ENCODE measurements at regions not wholly inside any gene's neighbourhood (a gene's known extent, or its start where the extent isn't known, plus 50 kb on each side); places are given as distances from the start of the nearest gene placed in this dataset.
A peak's percentile ranks its signal among the peaks of the same experiment; 100 is the strongest.

DNA sequence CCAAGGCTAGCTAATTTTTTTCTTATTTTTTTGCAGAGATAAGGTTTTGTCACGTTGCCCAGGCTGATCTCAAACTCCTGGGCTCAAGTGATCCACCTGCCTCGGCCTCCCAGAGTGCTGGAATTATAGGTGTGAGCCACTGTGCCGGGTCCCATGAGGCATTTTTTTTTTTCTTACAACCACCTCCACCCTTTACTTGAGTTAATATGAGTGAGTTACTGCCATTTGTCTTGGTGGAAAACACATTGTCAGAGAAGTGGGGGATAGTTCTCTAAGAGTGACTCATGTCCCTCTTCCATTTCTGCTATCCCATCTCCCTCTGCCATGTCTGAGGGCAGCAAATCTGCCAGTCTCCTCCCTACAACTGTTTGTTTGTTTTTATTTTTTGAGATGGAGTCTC is 163.4 kb upstream of the CLINT1 start:
- Histone ChIP-seq H3K27ac (no peak overlapping the region), H3K27me3 (no peaks in the 10 kb centered on the region), H3K4me3 (no peak overlapping the region), H3K4me1 (peaks cover 0 to 18% (median 9%) of the 10 kb centered on the region in 4 donors), H3K9me3 (no peaks in the 10 kb centered on the region), H3K36me3 (no peaks in the 10 kb centered on the region)
- TF ChIP-seq, protein P1, sequence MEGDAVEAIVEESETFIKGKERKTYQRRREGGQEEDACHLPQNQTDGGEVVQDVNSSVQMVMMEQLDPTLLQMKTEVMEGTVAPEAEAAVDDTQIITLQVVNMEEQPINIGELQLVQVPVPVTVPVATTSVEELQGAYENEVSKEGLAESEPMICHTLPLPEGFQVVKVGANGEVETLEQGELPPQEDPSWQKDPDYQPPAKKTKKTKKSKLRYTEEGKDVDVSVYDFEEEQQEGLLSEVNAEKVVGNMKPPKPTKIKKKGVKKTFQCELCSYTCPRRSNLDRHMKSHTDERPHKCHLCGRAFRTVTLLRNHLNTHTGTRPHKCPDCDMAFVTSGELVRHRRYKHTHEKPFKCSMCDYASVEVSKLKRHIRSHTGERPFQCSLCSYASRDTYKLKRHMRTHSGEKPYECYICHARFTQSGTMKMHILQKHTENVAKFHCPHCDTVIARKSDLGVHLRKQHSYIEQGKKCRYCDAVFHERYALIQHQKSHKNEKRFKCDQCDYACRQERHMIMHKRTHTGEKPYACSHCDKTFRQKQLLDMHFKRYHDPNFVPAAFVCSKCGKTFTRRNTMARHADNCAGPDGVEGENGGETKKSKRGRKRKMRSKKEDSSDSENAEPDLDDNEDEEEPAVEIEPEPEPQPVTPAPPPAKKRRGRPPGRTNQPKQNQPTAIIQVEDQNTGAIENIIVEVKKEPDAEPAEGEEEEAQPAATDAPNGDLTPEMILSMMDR (IDR thresholded peaks at IDR 0.05) = no peak
- DNase-seq = no peak
- intact Hi-C loops (cut with DNase I; ENCODE audit: low total_unique reads) = no loop called here

DNA sequence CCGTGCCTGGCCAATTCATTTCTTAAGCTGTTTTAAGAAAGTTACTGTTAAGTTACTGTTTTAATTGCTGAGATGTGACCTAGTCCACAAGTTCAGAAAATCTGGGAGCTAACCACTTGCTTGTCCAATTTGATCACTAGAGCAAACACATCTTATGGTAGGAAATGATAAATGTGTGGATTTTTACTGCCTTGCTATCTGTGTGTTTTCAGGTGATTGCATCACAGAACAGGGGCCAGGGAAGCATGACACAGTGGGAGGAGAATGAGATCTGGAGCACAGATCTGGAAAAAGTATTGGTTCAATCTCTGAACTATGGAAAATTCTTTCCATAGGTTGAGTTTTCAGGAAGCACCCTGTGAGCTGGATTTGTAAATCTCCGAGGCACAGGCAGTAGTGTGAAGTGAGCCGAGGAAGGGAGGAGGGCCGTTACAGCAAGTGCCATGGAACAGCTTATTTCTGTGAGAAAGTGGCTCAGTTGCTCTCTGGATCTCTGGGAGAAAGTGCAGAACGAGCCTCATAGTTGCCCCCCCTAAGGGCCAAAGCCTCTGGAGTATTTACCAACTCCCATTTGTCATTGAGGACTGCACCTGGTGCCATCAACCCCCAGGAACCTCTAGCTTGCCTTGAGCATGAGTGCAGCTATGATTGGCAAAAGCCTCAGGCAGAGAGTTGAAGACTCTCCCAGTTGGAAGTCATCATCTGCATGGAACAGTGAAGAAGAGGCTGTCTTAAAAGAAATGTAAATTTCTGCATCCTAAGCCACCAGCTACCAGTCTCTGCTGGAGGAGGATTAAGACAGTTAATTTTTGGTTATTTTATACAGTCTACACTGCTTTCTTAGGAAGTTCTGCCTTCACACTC is 161.8 kb upstream of the CLINT1 start:
- TF ChIP-seq, protein P1 (IDR thresholded peaks at IDR 0.05) = no peak
- Histone ChIP-seq H3K4me3 (no peak overlapping the region), H3K27ac (no peak overlapping the region), H3K9me3 (no peaks in the 10 kb centered on the region), H3K27me3 (no peaks in the 10 kb centered on the region), H3K4me1 (peaks cover 0 to 14% (median 4%) of the 10 kb centered on the region in 4 donors), H3K36me3 (no peaks in the 10 kb centered on the region)
- no peak for DNase-seq
- intact Hi-C loops (cut with DNase I; ENCODE audit: low total_unique reads) = no loop called here

DNA sequence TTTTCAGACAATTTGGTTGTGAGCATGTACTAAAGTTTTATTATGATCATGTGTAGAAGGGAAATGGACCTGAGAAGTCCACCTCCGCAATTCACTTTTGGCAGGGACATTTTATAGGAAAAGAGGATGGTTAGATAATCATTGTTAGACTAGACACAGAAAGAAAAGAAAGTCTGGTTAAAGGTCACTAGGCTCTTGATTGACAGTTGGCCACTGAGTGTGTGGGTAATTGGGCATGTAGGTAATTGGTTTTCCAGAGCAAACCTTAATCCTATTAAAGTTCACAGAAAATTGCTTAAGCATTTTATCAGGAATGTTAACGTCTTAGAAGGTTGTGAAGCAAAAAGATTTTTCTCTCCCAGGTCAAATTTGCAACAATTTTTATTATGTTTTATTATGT is 158.5 kb upstream of the CLINT1 start:
- H3K27ac ChIP-seq = no peak overlapping the region
- H3K27me3 ChIP-seq = no peaks in the 10 kb centered on the region
- peaks cover 0 to 12% (median 4%) of the 10 kb centered on the region in 4 donors for H3K4me1 ChIP-seq
- intact Hi-C loops (cut with DNase I; ENCODE audit: low total_unique reads) = no loop called here
- TF ChIP-seq, protein P1 (IDR thresholded peaks at IDR 0.05) = no peak
- H3K4me3 ChIP-seq = no peak overlapping the region
- no peak for DNase-seq
- H3K9me3 ChIP-seq = no peaks in the 10 kb centered on the region
- H3K36me3 ChIP-seq = no peaks in the 10 kb centered on the region

DNA sequence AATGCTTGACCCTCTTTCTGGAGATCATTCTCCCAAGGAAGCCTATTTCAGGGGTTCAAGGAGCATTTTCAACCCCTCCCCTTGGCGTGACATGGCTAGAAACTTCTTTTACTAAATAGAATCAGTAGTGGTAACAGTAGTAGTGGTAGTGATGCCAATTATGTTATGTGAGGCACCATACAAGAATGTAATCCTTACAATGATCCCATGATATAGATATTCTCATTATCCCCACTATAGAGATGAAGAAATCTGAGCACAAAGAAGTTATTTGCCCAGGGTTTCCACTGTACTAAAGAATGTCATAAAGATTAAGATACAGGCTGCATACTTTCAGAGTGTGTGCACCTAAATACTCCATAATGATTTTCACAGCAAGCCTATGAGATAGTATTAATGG is 155.4 kb upstream of the CLINT1 start:
- Histone ChIP-seq H3K4me1 (peaks cover 0 to 12% (median 4%) of the 10 kb centered on the region in 4 donors), H3K4me3 (no peak overlapping the region), H3K27ac (no peak overlapping the region), H3K9me3 (no peaks in the 10 kb centered on the region), H3K27me3 (no peaks in the 10 kb centered on the region), H3K36me3 (no peaks in the 10 kb centered on the region)
- TF ChIP-seq, protein P1 (IDR thresholded peaks at IDR 0.05) = no peak
- intact Hi-C loops (cut with DNase I; ENCODE audit: low total_unique reads) = no loop called here
- no peak for DNase-seq

DNA sequence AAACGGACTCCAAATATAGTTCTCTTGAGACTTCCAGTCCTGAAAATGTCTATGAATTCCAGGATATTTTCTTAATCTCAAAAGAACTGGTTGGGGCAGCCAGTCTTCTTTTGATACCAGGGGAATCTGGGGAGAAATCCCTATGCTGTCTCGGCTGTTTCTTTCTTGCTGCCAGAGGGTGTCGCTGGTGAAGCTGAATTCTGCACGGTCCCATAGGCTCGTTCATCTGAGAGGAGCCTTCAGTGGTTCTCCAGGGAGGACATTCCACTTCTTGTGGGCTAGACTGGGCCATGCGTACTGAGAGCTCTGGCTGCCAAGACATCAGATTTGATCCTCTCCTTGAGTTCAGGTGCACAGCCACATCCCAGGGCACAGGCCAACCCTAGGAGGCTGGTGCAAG is 155.0 kb upstream of the CLINT1 start:
- peaks cover 0 to 12% (median 4%) of the 10 kb centered on the region in 4 donors for H3K4me1 ChIP-seq
- H3K27ac ChIP-seq = no peak overlapping the region
- TF ChIP-seq, protein P1 (IDR thresholded peaks at IDR 0.05) = peak; percentile 26 to 33
- no peaks in the 10 kb centered on the region for H3K27me3 ChIP-seq
- no peaks in the 10 kb centered on the region for H3K36me3 ChIP-seq
- intact Hi-C loops (cut with DNase I; ENCODE audit: low total_unique reads) = no loop called here
- H3K9me3 ChIP-seq = no peaks in the 10 kb centered on the region
- no peak for DNase-seq
- no peak overlapping the region for H3K4me3 ChIP-seq

All from tibial artery (tissue), 4 donors.